GM12874 (cell line): ENCODE measurements at regions not wholly inside any gene's neighbourhood (a gene's known extent, or its start where the extent isn't known, plus 50 kb on each side); places are given as distances from the start of the nearest gene placed in this dataset.

Source experiments
- TF ChIP-seq, protein P1 (sequence below): IDR thresholded peaks from 2 replicates; pipeline ENCODE4 v1.5.1; 2011; ENCODE audit warnings: low read depth, mild to moderate bottlenecking, control low read depth, low read length, moderate library complexity; ENCODE audit not compliant: insufficient read depth

DNA sequence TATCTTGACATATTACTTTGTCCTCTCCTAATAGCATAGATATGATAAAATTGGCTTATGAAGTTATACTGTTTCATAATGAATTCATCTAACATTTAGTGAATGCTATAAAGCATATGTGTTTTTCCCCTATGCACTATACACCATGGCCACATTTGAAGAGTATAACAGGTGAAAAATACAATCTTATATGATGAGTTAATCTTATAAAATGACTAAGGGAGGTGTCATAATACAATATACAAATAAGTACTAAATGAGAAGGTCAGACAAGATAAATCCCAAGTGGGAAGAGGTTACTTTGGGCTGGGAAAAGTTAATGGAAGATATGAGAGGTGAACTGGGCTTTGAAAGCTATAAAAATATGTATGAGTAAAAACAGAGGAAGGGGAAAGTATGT, 174.4 kb downstream of the PCSK1 start:
- TF ChIP-seq, protein P1, sequence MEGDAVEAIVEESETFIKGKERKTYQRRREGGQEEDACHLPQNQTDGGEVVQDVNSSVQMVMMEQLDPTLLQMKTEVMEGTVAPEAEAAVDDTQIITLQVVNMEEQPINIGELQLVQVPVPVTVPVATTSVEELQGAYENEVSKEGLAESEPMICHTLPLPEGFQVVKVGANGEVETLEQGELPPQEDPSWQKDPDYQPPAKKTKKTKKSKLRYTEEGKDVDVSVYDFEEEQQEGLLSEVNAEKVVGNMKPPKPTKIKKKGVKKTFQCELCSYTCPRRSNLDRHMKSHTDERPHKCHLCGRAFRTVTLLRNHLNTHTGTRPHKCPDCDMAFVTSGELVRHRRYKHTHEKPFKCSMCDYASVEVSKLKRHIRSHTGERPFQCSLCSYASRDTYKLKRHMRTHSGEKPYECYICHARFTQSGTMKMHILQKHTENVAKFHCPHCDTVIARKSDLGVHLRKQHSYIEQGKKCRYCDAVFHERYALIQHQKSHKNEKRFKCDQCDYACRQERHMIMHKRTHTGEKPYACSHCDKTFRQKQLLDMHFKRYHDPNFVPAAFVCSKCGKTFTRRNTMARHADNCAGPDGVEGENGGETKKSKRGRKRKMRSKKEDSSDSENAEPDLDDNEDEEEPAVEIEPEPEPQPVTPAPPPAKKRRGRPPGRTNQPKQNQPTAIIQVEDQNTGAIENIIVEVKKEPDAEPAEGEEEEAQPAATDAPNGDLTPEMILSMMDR: no peak

DNA sequence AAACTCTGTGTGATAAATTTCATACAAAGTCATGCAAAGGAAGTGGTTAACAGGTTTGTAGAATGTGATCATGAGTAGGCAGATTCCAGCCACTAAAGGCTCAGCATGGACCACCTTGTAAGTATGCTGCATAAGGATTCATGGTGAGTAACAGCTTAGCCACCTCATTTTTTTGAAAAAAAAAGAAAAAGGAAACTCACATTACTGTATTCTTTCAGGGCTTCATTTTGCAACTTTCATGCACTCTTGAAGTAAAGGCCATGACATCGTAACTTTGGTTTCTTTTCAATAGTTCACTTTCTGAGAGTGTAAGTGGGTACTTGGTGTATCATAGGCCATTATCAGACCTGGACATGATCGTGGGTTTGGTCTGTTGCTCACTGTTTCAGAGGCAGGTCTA, 175.1 kb downstream of the PCSK1 start:
- TF ChIP-seq, protein P1: no peak

DNA sequence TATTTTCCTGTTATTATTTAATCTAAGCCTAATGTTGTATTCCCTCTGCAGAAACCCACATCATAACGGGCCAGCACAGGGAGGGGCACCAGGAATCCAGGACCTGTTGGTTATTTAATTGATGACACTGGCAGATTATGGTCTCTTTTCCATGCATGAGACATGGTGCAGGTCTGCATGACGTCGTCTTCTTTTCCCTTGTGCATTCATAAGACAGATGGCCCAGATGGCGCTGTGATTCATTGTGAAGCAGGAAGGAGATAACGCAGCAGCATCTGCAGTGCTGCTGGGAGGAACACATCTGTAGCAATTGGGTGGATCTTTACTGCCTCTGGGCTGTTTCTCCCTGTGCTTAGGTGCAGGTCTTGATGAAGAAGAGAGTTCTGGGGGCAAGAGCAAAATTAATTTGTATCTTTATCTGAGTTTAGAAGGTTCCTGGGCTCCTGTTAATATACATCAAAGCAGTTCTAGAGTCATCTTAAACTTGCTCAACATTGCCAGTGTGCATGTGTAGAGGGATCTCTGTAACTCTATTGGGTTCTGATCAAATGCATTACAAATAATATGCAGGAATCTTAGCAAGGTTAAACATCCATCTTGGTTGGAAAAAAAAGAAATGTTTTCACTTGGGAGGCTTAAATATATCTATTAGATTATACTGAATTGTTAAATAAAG, 176.1 kb downstream of the PCSK1 start:
- TF ChIP-seq, protein P1: no peak

DNA sequence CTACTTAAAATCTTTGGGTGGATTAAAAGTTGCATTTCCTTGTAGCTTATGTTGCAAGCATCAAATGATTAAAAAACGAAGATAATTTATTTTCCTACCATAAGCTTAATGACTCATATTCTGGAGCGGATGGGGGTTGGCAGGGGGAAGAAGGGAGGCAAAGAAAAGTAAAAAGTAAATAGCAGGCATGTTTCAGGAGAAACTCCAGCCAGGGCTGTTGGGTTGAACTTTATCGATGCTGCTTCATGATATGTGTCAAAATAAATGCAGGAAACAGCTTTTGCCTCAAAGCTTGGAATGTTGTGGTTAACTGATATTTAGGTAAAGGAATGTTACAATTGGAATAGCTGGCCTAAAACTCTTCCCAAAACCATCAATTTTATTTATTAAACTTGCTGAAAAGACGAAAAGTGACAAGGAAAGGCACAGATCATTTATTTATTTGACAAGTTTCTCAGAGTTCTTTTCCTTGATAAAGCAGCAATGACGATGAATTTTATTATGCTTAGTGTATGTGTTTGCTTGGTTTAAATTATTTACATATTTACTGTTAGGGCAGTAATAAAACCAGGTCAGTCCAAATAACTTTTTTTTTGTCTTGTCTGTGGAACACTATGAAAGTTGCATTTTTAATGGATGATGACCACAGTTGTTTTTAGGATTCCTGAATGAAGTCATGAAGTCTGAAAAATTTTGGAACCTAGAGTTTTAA, 177.9 kb downstream of the PCSK1 start:
- TF ChIP-seq, protein P1: no peak

- TF ChIP-seq, protein P1: no peak
Observed at GRCh38 chr5:96253140-96253539, 179.9 kb downstream of the PCSK1 start.

DNA sequence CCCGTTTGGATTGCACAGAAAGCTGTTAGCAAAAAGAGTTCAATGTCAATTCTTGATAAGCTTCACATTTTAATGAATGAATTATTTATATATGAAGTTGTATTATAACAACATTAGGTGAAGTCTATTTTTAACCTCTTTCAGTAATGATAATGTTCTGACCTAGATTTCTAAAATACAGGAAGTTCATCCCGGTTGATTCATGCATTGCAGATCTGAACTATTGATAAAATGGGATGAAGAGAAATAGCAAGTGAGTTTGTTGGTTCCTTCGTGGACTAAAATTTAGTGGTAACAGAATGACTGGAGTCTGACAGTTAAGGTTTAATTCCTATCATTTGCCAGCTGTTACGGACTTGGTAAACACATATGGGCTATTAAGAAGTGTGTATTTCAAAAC, 180.5 kb downstream of the PCSK1 start:
- TF ChIP-seq, protein P1: no peak

- TF ChIP-seq, protein P1: no peak
Observed at GRCh38 chr5:96250782-96251181, 182.3 kb downstream of the PCSK1 start.
